ENCODE measurements at regions not wholly inside any gene's neighbourhood (a gene's known extent, or its start where the extent isn't known, plus 50 kb on each side); places are given as distances from the start of the nearest gene placed in this dataset.

DNA sequence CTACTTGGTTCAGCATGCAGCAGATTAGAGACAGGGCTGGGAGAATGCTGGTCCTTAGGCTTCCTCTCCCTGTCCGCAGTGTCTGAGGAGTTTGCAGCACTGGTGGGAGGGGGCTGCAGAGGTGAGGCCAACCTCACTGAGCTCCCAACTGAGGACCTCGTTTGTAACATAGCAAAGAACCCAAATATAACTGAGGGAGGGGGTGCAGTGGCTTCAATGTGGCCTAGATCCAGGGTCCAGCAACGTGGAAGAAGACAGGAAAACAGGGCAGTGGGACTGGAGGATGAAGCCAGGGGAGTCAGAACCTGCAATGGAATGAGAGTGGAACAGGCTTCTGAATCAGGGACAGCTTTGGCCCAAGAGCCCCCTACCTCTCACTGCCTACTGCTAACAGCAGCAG, 84.3 kb upstream of the MAFB start:
- H2AFZ ChIP-seq (ENCODE audit: low read depth) = no peak overlapping the region

GRCh38 chr20:40774252-40774651, 85.2 kb upstream of the MAFB start:
- H3K79me2 ChIP-seq (ENCODE audit: insufficient read depth, low read depth) = no peaks in the 10 kb centered on the region
- no peak for TF ChIP-seq CTCF (conservative IDR thresholded peaks at IDR 0.05; ENCODE audit: low read depth, low read length)
- H3K27ac ChIP-seq = no peak overlapping the region
- no peak overlapping the region for H3K9ac ChIP-seq
- no peaks in the 10 kb centered on the region for H3K4me1 ChIP-seq (ENCODE audit: low read depth, poor library complexity, severe bottlenecking)
- H3K27me3 ChIP-seq (ENCODE audit: insufficient read depth, low read depth) = no peaks in the 10 kb centered on the region
- H3K4me3 ChIP-seq (IDR thresholded peaks at IDR 0.05; ENCODE audit: insufficient read depth, low read depth, low read length) = no peak overlapping the region
- H2AFZ ChIP-seq (ENCODE audit: low read depth) = no peak overlapping the region
- H3K36me3 ChIP-seq (ENCODE audit: insufficient read depth) = no peaks in the 10 kb centered on the region
- no peak overlapping the region for H3K4me2 ChIP-seq
- H4K20me1 ChIP-seq (ENCODE audit: insufficient read depth) = no peaks in the 10 kb centered on the region

More for the DNA sequence above, 84.3 kb upstream of the MAFB start:
- no peak overlapping the region for H3K9ac ChIP-seq
- no peak overlapping the region for H3K27ac ChIP-seq
- TF ChIP-seq CTCF (conservative IDR thresholded peaks at IDR 0.05; ENCODE audit: low read depth, low read length) = no peak
- no peak overlapping the region for H3K4me2 ChIP-seq
- no peaks in the 10 kb centered on the region for H3K4me1 ChIP-seq (ENCODE audit: low read depth, poor library complexity, severe bottlenecking)
- no peaks in the 10 kb centered on the region for H4K20me1 ChIP-seq (ENCODE audit: insufficient read depth)
- no peaks in the 10 kb centered on the region for H3K36me3 ChIP-seq (ENCODE audit: insufficient read depth)
- H3K79me2 ChIP-seq (ENCODE audit: insufficient read depth, low read depth) = no peaks in the 10 kb centered on the region
- no peaks in the 10 kb centered on the region for H3K27me3 ChIP-seq (ENCODE audit: insufficient read depth, low read depth)
- no peak overlapping the region for H3K4me3 ChIP-seq (IDR thresholded peaks at IDR 0.05; ENCODE audit: insufficient read depth, low read depth, low read length)

- Histone ChIP-seq H3K4me1 (ENCODE audit: low read depth, poor library complexity, severe bottlenecking) (no peaks in the 10 kb centered on the region), H4K20me1 (ENCODE audit: insufficient read depth) (no peaks in the 10 kb centered on the region), H3K79me2 (ENCODE audit: insufficient read depth, low read depth) (no peaks in the 10 kb centered on the region), H3K36me3 (ENCODE audit: insufficient read depth) (no peaks in the 10 kb centered on the region), H3K4me3 (IDR thresholded peaks at IDR 0.05; ENCODE audit: insufficient read depth, low read depth, low read length) (no peak overlapping the region), H2AFZ (ENCODE audit: low read depth) (no peak overlapping the region), H3K27ac (no peak overlapping the region), H3K27me3 (ENCODE audit: insufficient read depth, low read depth) (no peaks in the 10 kb centered on the region), H3K9ac (no peak overlapping the region), H3K4me2 (no peak overlapping the region)
- no peak for TF ChIP-seq CTCF (conservative IDR thresholded peaks at IDR 0.05; ENCODE audit: low read depth, low read length)
These were observed 86.6 kb upstream of the MAFB start for GRCh38 chr20:40775561-40776146.

DNA sequence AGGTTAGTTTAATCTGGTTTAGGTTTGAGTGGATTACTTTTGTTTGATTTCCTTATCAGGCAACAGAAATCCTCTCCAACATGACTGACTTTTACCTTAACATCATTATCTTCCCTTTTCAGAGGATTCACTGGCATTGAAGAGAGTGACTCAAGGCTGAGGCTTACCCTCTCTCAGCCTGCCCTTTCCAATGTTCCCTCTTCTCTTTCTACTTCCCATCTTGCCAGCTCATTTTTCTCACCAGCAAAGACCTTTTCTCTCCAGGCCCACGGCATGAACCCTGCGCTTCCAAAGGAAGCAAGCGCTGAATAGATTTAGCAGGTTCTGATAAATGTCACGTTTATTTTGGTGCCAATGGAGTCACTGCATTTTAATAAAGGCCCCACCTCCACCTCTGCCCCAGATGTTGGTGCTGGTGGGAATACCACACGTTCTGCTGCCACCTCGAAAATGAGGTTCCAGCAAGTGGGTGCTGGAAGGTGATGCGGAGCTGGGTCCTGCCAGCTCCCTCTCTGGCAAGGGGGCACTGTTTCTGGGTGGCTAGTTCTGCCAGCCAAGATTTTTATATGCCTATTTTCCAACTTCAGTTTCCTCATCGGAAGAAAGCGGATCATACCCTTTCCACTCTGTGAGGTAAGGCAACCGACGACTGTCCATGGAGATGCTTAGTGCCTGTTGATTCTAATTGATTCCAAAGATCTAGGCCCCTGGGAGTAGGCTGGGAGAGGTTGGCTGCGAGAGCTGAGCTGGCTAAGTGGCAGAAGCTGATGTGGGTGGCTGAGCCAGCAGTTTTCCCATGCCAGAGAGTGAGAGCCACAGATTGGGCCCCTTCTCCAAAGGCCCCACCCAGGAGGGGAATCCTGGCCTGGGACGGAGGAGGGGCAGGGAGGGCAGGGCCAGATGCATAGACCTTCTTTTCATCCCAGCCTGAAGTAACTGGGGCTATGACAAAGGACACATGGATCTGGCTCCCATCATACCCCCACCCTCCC, 87.7 kb upstream of the MAFB start:
- H3K27me3 ChIP-seq (ENCODE audit: insufficient read depth, low read depth) = no peaks in the 10 kb centered on the region
- no peaks in the 10 kb centered on the region for H3K79me2 ChIP-seq (ENCODE audit: insufficient read depth, low read depth)
- no peak overlapping the region for H3K27ac ChIP-seq
- no peak overlapping the region for H2AFZ ChIP-seq (ENCODE audit: low read depth)
- H3K9ac ChIP-seq = no peak overlapping the region
- no peak overlapping the region for H3K4me2 ChIP-seq
- H3K4me3 ChIP-seq (IDR thresholded peaks at IDR 0.05; ENCODE audit: insufficient read depth, low read depth, low read length) = no peak overlapping the region
- H3K4me1 ChIP-seq (ENCODE audit: low read depth, poor library complexity, severe bottlenecking) = no peaks in the 10 kb centered on the region
- no peak for TF ChIP-seq CTCF (conservative IDR thresholded peaks at IDR 0.05; ENCODE audit: low read depth, low read length)
- no peaks in the 10 kb centered on the region for H4K20me1 ChIP-seq (ENCODE audit: insufficient read depth)
- no peaks in the 10 kb centered on the region for H3K36me3 ChIP-seq (ENCODE audit: insufficient read depth)
